Spleen (tissue), 11 donors: ENCODE measurements at regions not wholly inside any gene's neighbourhood (a gene's known extent, or its start where the extent isn't known, plus 50 kb on each side); places are given as distances from the start of the nearest gene placed in this dataset.
"Not testable (repeated sequence)": the region's sequence is repeated elsewhere in the genome, so short reads cannot be mapped to it uniquely, and the experiment has no call there.

ENCODE experiments used
- DNase-seq: peaks from one replicate; pipeline ENCODE4 v3.0.0-alpha.2; 2020
- H3K27ac ChIP-seq, 8 donors: fragments of 200-600 bp; sonication (generic) in 7 of 8; 1 replicate in 4 of 8; 2 replicates in 4 of 8; pipeline versions ENCODE4 v1.5.0 to v1.8.0; 2016 to 2021; ENCODE audit warnings: inconsistent platforms in 4 of 8, mild to moderate bottlenecking in 4 of 8, moderate library complexity in 1 of 8
- H3K27me3 ChIP-seq, 7 donors: fragments of 200-600 bp; sonication (generic) in 6 of 7; replicated peaks in 1 of 7; 1 replicate in 4 of 7; 2 replicates in 3 of 7; pipeline versions ENCODE4 v1.5.0 to v1.8.0; 2016 to 2021; ENCODE audit warnings: inconsistent platforms in 3 of 7, mild to moderate bottlenecking in 1 of 7
- H3K36me3 ChIP-seq, 6 donors: fragments of 200-600 bp; sonication (generic) in 5 of 6; 1 replicate in 4 of 6; 2 replicates in 2 of 6; pipeline versions ENCODE4 v1.5.0 to v1.8.0; 2016 to 2021; ENCODE audit warnings: inconsistent platforms in 2 of 6
- H3K4me1 ChIP-seq, 6 donors: fragments of 200-600 bp; sonication (generic) in 5 of 6; 1 replicate in 3 of 6; 2 replicates in 3 of 6; pipeline versions ENCODE4 v1.5.0 to v1.8.0; 2016 to 2021; ENCODE audit warnings: inconsistent platforms in 3 of 6
- H3K4me3 ChIP-seq, 8 donors: fragments of 200-600 bp; sonication (generic) in 7 of 8; 1 replicate in 4 of 8; 2 replicates in 4 of 8; pipeline versions ENCODE4 v1.5.0 to v1.8.0; 2016 to 2021; ENCODE audit warnings: inconsistent platforms in 4 of 8, mild to moderate bottlenecking in 4 of 8, moderate library complexity in 2 of 8
- H3K9me3 ChIP-seq, 8 donors: fragments of 200-600 bp; sonication (generic) in 7 of 8; 1 replicate in 4 of 8; 2 replicates in 4 of 8; pipeline versions ENCODE4 v1.5.0 to v1.8.0; 2016 to 2021; ENCODE audit warnings: inconsistent platforms in 4 of 8
- POLR2A ChIP-seq, 3 donors: fragments of 450-650 bp; IDR thresholded peaks; one replicate each; pipeline ENCODE4 v1.5.1; 2017; ENCODE audit warnings: antibody characterized with exemption in 3 of 3, mild to moderate bottlenecking in 1 of 3
- POLR2AphosphoS5 ChIP-seq, 3 donors: sonication (generic); formaldehyde crosslinking; IDR thresholded peaks; one replicate each; pipeline ENCODE4 v1.5.1; 2017; ENCODE audit warnings: antibody characterized with exemption in 3 of 3
- WGBS, 5 donors: extraction: QIAGEN DNeasy Blood & Tissue Kit in 3 of 5; methylation state at CpG; one replicate each; pipeline versions ENCODE4 v1.1.5 to v1.1.7; 2013 to 2018; 5-methylcytosine and 5-hydroxymethylcytosine counted together
- intact Hi-C: fragments of 100-400 bp; cut with DNase I; formaldehyde crosslinking; loops from one replicate; pipeline ENCODE4 v1.15.0; 2023; ENCODE audit warnings: low total_unique reads
- TF ChIP-seq, protein P1 (sequence below), 11 experiments: fragments of 200-600 bp in 7 of 11; fragments of 450-650 bp in 4 of 11; sonication (generic) in 4 of 11; IDR thresholded peaks in 8 of 11; conservative IDR thresholded peaks in 3 of 11; 1 replicate in 7 of 11; 2 replicates in 4 of 11; pipeline versions ENCODE4 v1.4.0 to v1.8.0; 2016 to 2021; ENCODE audit warnings: antibody characterized with exemption in 11 of 11, inconsistent platforms in 4 of 11, mild to moderate bottlenecking in 1 of 11
- donor health status: healthy with polysubstance abuse.
- donor health status: DM: no; HTN: no; CAD: no; lungs with moderate emphysema.
- donor health status: DM: no; HTN: no; CAD: no.
- donor health status: Bipolar disorder and iron deficiency.
- donor health status: healthy.
- donor health status: DM: no; HTN: no; CAD: no.
- donor health status: DM: yes; HTN: yes; CAD: no.

DNA sequence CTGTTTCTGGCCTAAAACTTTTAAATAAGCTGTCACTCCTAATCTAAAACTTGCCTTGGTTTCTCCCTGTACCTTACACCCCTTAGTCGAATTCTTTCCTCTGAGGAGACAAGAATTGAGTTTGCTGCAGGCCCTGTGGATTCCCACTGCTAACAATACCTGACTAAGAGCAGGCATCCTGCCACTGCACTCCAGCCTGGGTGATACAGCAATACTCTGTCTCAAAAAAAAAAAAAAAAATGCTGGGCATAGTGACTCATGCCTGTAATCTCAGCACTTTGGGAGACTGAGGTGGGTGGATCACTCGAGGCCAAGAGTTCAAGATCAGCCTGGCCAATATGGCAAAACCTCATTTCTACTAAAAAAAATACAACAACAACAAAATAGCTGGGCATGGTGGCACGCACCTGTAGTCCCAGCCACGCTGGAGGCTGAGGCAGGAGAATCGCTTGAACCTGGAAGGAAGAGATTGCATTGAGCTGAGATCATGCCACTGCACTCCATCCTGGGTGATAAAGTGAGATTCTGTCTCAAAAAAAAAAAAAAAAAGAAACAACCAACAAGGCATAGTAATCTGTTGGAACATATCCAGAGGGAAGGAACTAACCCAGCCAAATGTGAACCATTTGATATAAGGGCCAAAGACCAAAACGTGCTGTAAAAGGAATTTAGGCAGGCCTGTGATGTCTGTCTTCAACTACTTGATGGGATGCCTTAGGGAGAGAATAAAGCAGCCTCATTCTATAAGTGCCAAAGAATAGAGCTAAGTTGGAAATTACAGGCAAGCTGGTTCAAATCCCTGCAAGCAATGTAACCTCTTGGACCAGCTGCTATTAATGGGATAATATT lies 732.7 kb upstream of the AUTS2 start:
- Histone ChIP-seq H3K4me1 (no peaks in the 10 kb centered on the region), H3K27me3 (no peaks in the 10 kb centered on the region), H3K36me3 (no peaks in the 10 kb centered on the region), H3K27ac (no peak overlapping the region), H3K4me3 (no peak overlapping the region), H3K9me3 (peaks cover 0 to 48% (median 5%) of the 10 kb centered on the region in 8 donors)
- intact Hi-C loops: no loop called here
- TF ChIP-seq, protein P1, sequence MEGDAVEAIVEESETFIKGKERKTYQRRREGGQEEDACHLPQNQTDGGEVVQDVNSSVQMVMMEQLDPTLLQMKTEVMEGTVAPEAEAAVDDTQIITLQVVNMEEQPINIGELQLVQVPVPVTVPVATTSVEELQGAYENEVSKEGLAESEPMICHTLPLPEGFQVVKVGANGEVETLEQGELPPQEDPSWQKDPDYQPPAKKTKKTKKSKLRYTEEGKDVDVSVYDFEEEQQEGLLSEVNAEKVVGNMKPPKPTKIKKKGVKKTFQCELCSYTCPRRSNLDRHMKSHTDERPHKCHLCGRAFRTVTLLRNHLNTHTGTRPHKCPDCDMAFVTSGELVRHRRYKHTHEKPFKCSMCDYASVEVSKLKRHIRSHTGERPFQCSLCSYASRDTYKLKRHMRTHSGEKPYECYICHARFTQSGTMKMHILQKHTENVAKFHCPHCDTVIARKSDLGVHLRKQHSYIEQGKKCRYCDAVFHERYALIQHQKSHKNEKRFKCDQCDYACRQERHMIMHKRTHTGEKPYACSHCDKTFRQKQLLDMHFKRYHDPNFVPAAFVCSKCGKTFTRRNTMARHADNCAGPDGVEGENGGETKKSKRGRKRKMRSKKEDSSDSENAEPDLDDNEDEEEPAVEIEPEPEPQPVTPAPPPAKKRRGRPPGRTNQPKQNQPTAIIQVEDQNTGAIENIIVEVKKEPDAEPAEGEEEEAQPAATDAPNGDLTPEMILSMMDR (IDR thresholded peaks at IDR 0.05 in 8 of 11, conservative IDR thresholded peaks at IDR 0.05 in 3 of 11): no peak
- TF ChIP-seq POLR2AphosphoS5 (IDR thresholded peaks at IDR 0.05): no peak
- no peak for TF ChIP-seq POLR2A (IDR thresholded peaks at IDR 0.05)
- DNase-seq: no peak
- WGBS, 5 donors: 64 to 74% (median 67%) methylated on average over 6 of the region's 6 CpGs

DNA sequence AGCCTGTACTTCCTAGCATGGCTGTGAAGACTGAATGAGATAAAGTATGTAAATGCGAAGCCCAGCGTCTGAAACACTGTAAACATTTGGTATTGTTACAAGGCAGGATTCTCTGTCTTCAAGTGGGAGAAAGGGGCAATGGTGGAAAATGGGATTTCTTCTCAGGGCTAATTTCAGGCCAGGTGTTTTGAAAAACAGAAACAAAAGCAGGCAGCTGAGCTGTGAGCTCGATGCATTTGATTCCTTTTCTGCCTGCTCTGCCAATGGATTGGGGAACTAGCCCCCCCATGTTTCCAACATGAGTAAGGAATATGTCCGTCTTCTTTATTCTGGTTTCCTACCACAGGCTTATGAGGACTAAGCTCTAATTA lies 732.1 kb upstream of the AUTS2 start:
- Histone ChIP-seq H3K27me3 (no peaks in the 10 kb centered on the region), H3K27ac (no peak overlapping the region), H3K9me3 (peaks cover 0 to 49% (median 5%) of the 10 kb centered on the region in 8 donors), H3K36me3 (no peaks in the 10 kb centered on the region), H3K4me3 (no peak overlapping the region), H3K4me1 (no peaks in the 10 kb centered on the region)
- TF ChIP-seq POLR2AphosphoS5 (IDR thresholded peaks at IDR 0.05): no peak
- TF ChIP-seq, protein P1 (IDR thresholded peaks at IDR 0.05 in 8 of 11, conservative IDR thresholded peaks at IDR 0.05 in 3 of 11): no peak
- 65 to 80% (median 73%) methylated on average over 4 of the region's 4 CpGs for WGBS, 5 donors
- intact Hi-C loops: no loop called here
- no peak for DNase-seq

DNA sequence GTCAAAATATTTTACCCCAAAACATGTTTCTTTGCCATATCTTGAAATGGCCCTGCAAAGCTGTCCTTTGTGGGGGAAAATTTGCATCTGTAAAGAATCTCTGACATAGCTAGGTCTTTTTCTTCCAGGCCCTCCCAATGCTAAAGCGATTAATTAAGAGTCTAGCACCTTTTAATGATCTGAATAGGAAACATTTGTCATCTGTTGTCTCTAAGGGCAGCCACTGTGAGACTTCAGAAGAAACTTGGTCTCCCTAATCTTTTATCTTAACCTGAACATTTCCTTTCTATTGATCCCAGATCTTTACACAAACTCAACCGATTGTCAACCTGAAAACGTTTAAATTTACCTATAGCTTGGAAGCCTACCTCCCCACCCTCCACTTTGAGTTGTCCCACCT lies 731.6 kb upstream of the AUTS2 start:
- intact Hi-C loops, H3K36me3 ChIP-seq, H3K27me3 ChIP-seq, H3K4me1 ChIP-seq, H3K27ac ChIP-seq, DNase-seq, H3K4me3 ChIP-seq: not testable (repeated sequence)
- whole genome bisulfite sequencing, 5 donors: 67 to 71% (median 69%) methylated on average over 3 of the region's 3 CpGs
- H3K9me3 ChIP-seq: peaks cover 0 to 45% (median 5%) of the 10 kb centered on the region in 8 donors

DNA sequence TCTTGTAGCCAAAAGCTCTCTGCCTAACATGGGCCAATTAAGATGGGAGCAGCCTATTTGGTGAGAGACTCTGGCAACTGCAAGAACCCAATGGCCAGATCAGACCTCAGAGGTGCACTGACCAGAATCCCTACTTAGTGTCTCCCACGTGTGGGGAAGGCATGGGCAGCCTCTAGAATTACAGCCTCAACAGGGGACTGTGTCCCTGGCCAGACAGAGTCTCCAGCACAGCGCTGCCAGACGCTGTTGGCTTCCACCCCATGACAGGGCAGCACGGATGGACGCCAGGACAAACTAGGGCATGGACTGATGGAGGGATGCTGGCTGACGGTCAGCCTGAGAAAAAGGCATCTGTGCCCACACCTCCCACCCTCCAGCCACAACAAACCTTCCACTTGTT lies 729.3 kb upstream of the AUTS2 start:
- intact Hi-C loops: no loop called here
- no peak for TF ChIP-seq POLR2A (IDR thresholded peaks at IDR 0.05)
- TF ChIP-seq, protein P1 (IDR thresholded peaks at IDR 0.05 in 8 of 11, conservative IDR thresholded peaks at IDR 0.05 in 3 of 11): no peak
- TF ChIP-seq POLR2AphosphoS5 (IDR thresholded peaks at IDR 0.05): no peak
- no peaks in the 10 kb centered on the region for H3K4me1 ChIP-seq
- H3K9me3 ChIP-seq: peaks cover 0 to 42% (median 5%) of the 10 kb centered on the region in 8 donors
- 77 to 87% (median 86%) methylated on average over 4 to 6 of the region's 6 CpGs for WGBS, 5 donors
- no peak overlapping the region for H3K4me3 ChIP-seq
- DNase-seq: no peak
- no peaks in the 10 kb centered on the region for H3K36me3 ChIP-seq
- no peak overlapping the region for H3K27ac ChIP-seq
- H3K27me3 ChIP-seq: no peaks in the 10 kb centered on the region
